GM12878 (cell line): ENCODE measurements at regions not wholly inside any gene's neighbourhood (a gene's known extent, or its start where the extent isn't known, plus 50 kb on each side); places are given as distances from the start of the nearest gene placed in this dataset.

ENCODE experiments used
- ATAC-seq: fragments of 200-7000 bp; cut with Tn5 transposase; 3 replicates; pipeline ENCODE4 v1.9.1; 2020; ENCODE audit warnings: mild to moderate bottlenecking, moderate library complexity
- BruUV-seq: library from RNA; stranded (reverse); fragments of 400-500 nt; replicated peaks from 2 replicates; lab custom pipeline; 2021; lab: Mats Ljungman, UMichigan
- CTCF ChIA-PET: fragments of 300-600 bp; sonication (Branson Sonifier 250); formaldehyde crosslinking; extraction: SDS; loops from one replicate; lab custom pipeline; 2021; ENCODE audit warnings: inconsistent platforms; lab: Yijun Ruan, JAX
- POLR2A ChIA-PET: fragments of 350-600 bp; formaldehyde crosslinking; extraction: SDS; loops from one replicate; lab custom pipeline; 2021; ENCODE audit warnings: inconsistent platforms; lab: Charles Lee
- RAD21 ChIA-PET: fragments of 300-600 bp; sonication (Branson Sonifier 250); formaldehyde crosslinking; loops from one replicate; lab custom pipeline; 2023; ENCODE audit warnings: antibody characterized with exemption; ENCODE audit not compliant: unreplicated experiment; lab: Charles Lee
- SMC1A ChIA-PET: fragments of 300-600 bp; sonication (Branson Sonifier 250); formaldehyde crosslinking; loops from one replicate; lab custom pipeline; 2023; ENCODE audit not compliant: unreplicated experiment, uncharacterized antibody; lab: Charles Lee
- DNase-seq: peaks from one replicate; pipeline ENCODE4 v3.0.0-alpha.2; 2011; ENCODE audit warnings: low read depth, low spot score
- FAIRE-seq: peaks from 3 replicates; lab custom pipeline; 2011; peaks lifted over from hg19 to GRCh38; lab: Jason Lieb, UNC
- H2AFZ ChIP-seq: 2 replicates; pipeline ENCODE4 v1.6.0; 2011; ENCODE audit warnings: low read depth, low read length, control low read depth; ENCODE audit not compliant: control insufficient read depth
- H3K27ac ChIP-seq: 2 replicates; pipeline ENCODE4 v1.5.1; 2011; ENCODE audit warnings: control low read depth; ENCODE audit not compliant: control insufficient read depth, insufficient read depth
- H3K27me3 ChIP-seq, 2 experiments: replicated peaks in 1 of 2; 2 replicates each; pipeline versions ENCODE4 v1.6.0 to v1.6.1; 2011; ENCODE audit warnings: low read length in 1 of 2; ENCODE audit not compliant: control insufficient read depth in 2 of 2, insufficient read depth in 2 of 2
- H3K36me3 ChIP-seq, 2 experiments: 2 replicates each; pipeline ENCODE4 v1.5.1; 2011; ENCODE audit warnings: low read length in 1 of 2; ENCODE audit not compliant: control insufficient read depth in 2 of 2, insufficient read depth in 2 of 2
- H3K4me1 ChIP-seq: 2 replicates; pipeline ENCODE4 v1.6.1; 2011; ENCODE audit warnings: mild to moderate bottlenecking, low read length, moderate library complexity, mixed read lengths; ENCODE audit not compliant: control insufficient read depth, insufficient read depth
- H3K4me2 ChIP-seq: 2 replicates; pipeline ENCODE4 v1.6.0; 2011; ENCODE audit warnings: control low read depth; ENCODE audit not compliant: control insufficient read depth, insufficient read depth
- H3K4me3 ChIP-seq: fragments of 200-600 bp; sonication (generic); 2 replicates; pipeline ENCODE4 v1.5.1; 2016
- H3K79me2 ChIP-seq: 2 replicates; pipeline ENCODE4 v1.6.0; 2011; ENCODE audit warnings: low read length; ENCODE audit not compliant: control insufficient read depth, insufficient read depth
- H3K9ac ChIP-seq: 2 replicates; pipeline ENCODE4 v1.8.0; 2011; ENCODE audit warnings: low read length, control low read depth, mixed read lengths; ENCODE audit not compliant: control insufficient read depth, insufficient read depth
- H3K9me3 ChIP-seq: replicated peaks from 3 replicates; pipeline ENCODE4 v1.5.1; 2011; ENCODE audit warnings: mild to moderate bottlenecking, low read length; ENCODE audit not compliant: control insufficient read depth, insufficient read depth
- H4K20me1 ChIP-seq: 2 replicates; pipeline ENCODE4 v1.6.0; 2011; ENCODE audit not compliant: control insufficient read depth, insufficient read depth
- CBFB ChIP-seq: IDR thresholded peaks from 2 replicates; pipeline ENCODE4 v1.6.1; 2016; ENCODE audit warnings: antibody characterized with exemption, low read depth
- EED ChIP-seq: sonication (generic); IDR thresholded peaks from 2 replicates; pipeline ENCODE4 v1.6.1; 2016; ENCODE audit warnings: antibody characterized with exemption, low read depth
- ETV6 ChIP-seq, 2 experiments: fragments of 450-650 bp in 1 of 2; IDR thresholded peaks in 1 of 2; conservative IDR thresholded peaks in 1 of 2; 2 replicates each; pipeline ENCODE4 v1.6.1; 2014; ENCODE audit warnings: antibody characterized with exemption in 1 of 2, borderline replicate concordance in 1 of 2, low read depth in 1 of 2, mild to moderate bottlenecking in 1 of 2, moderate library complexity in 1 of 2
- FOXM1 ChIP-seq: IDR thresholded peaks from 2 replicates; pipeline ENCODE4 v1.6.1; 2012; ENCODE audit warnings: low read depth, mild to moderate bottlenecking, inconsistent platforms, low read length, moderate library complexity
- HCFC1 ChIP-seq: fragments of 150-350 bp; IDR thresholded peaks from 2 replicates; pipeline ENCODE4 v1.6.1; 2014; ENCODE audit warnings: low read length
- HDAC2 ChIP-seq: fragments of 200-600 bp; sonication (generic); IDR thresholded peaks from 2 replicates; pipeline ENCODE4 v1.6.1; 2017
- JUNB ChIP-seq: IDR thresholded peaks from 2 replicates; pipeline ENCODE4 v1.6.1; 2016; ENCODE audit warnings: antibody characterized with exemption, mild to moderate bottlenecking
- KLF5 ChIP-seq: fragments of 450-650 bp; IDR thresholded peaks from 2 replicates; pipeline ENCODE4 v1.6.1; 2014; ENCODE audit warnings: mild to moderate bottlenecking; ENCODE audit not compliant: partially characterized antibody
- MEF2B ChIP-seq: fragments of 450-650 bp; IDR thresholded peaks from 2 replicates; pipeline ENCODE4 v1.6.1; 2018; ENCODE audit warnings: mild to moderate bottlenecking, moderate library complexity; ENCODE audit not compliant: partially characterized antibody, poor library complexity, severe bottlenecking
- PAX5 ChIP-seq: IDR thresholded peaks from 2 replicates; pipeline ENCODE4 v1.6.1; 2011; ENCODE audit warnings: low read depth, low read length, borderline replicate concordance
- POLR2AphosphoS2 ChIP-seq: IDR thresholded peaks from 2 replicates; pipeline ENCODE4 v1.6.1; 2011; ENCODE audit warnings: low read depth, mild to moderate bottlenecking, low read length, improper control_type of control experiment, moderate library complexity
- RFX5 ChIP-seq: IDR thresholded peaks from 2 replicates; pipeline ENCODE4 v1.6.1; 2011; ENCODE audit warnings: low read depth, low read length, improper control_type of control experiment
- SPI1 ChIP-seq: IDR thresholded peaks from 2 replicates; pipeline ENCODE4 v1.6.1; 2011; ENCODE audit warnings: low read depth, mild to moderate bottlenecking, low read length, moderate library complexity, borderline replicate concordance; ENCODE audit not compliant: insufficient read depth
- ZSCAN29 ChIP-seq: fragments of 450-650 bp; IDR thresholded peaks from 2 replicates; pipeline ENCODE4 v1.6.1; 2017; ENCODE audit warnings: mild to moderate bottlenecking, moderate library complexity
- WGBS: methylation state at CpG from one replicate; pipeline ENCODE4 v1.1.6; 2016; ENCODE audit warnings: low lambda C conversion rate; ENCODE audit not compliant: insufficient replicate concordance, insufficient coverage; ENCODE audit errors: missing lambda C conversion rate; 5-methylcytosine and 5-hydroxymethylcytosine counted together
- in situ Hi-C: fragments of 300-500 bp; cut with MboI; formaldehyde crosslinking; loops from 9 replicates; pipeline ENCODE4 v1.14.3; 2018; ENCODE audit warnings: mixed read lengths
- intact Hi-C: fragments of 100-400 bp; cut with micrococcal nuclease; formaldehyde crosslinking; loops from one replicate; pipeline ENCODE4 v1.14.2; 2022; ENCODE audit not compliant: unreplicated experiment
- TF ChIP-seq, protein P1 (sequence below): fragments of 450-650 bp; IDR thresholded peaks from 2 replicates; pipeline ENCODE4 v1.6.1; 2017; ENCODE audit warnings: low read depth, mild to moderate bottlenecking, moderate library complexity
- TF ChIP-seq, protein P2 (sequence below): IDR thresholded peaks from 2 replicates; pipeline ENCODE4 v1.6.1; 2011; ENCODE audit warnings: borderline replicate concordance, low read depth, mild to moderate bottlenecking, moderate library complexity, low read length; ENCODE audit not compliant: insufficient read depth, poor library complexity, severe bottlenecking

DNA sequence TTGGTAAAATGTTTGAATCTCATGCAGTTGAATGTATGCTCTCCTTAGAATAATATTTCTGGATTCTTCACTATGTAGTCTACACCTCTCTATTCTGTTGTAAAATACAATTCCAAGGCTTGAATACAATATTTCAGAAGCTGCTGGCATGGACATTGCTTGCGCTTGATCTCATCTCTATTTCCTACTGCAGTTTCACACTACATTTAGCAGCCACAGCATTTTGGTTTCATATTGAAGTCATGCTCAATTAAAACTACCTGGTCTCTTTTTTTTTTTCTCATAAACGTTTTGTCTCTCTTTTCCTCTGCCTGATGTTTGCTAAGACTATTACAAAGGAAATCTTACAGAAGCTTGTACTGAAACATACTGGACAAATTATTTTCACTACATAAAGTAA lies 631.0 kb upstream of the TMPRSS15 start:
- FAIRE-seq (no peak), ATAC-seq (no peak), DNase-seq (no peak)
- ChIA-PET POLR2A (no interaction called here), CTCF (no interaction called here), SMC1A (interaction anchor here (0.7 kb wide), 1 partner anchor 35 kb away, joined by 3 read pairs; no protein-coding TSS in a partner anchor), RAD21 (interaction anchor here (0.6 kb wide), 1 partner anchor 15 kb away, joined by 3 read pairs; no protein-coding TSS in a partner anchor)
- intact Hi-C loops = no loop called here
- Histone ChIP-seq H3K36me3 (no peaks in the 10 kb centered on the region), H3K4me2 (no peak overlapping the region), H3K4me1 (no peaks in the 10 kb centered on the region), H3K4me3 (no peak overlapping the region), H3K27me3 (no peaks in the 10 kb centered on the region), H3K79me2 (no peaks in the 10 kb centered on the region), H3K27ac (no peak overlapping the region), H2AFZ (no peak overlapping the region), H3K9me3 (no peaks in the 10 kb centered on the region), H4K20me1 (no peaks in the 10 kb centered on the region), H3K9ac (no peak overlapping the region)
- WGBS = 0% methylated on average over 2 of the region's 2 CpGs
- in situ Hi-C loops = no loop called here
- TF ChIP-seq POLR2AphosphoS2 (no peak), ZSCAN29 (no peak), SPI1 (no peak), HDAC2 (no peak), HCFC1 (no peak), JUNB (no peak), EED (no peak)
- BruUV-seq = no TSS peak

DNA sequence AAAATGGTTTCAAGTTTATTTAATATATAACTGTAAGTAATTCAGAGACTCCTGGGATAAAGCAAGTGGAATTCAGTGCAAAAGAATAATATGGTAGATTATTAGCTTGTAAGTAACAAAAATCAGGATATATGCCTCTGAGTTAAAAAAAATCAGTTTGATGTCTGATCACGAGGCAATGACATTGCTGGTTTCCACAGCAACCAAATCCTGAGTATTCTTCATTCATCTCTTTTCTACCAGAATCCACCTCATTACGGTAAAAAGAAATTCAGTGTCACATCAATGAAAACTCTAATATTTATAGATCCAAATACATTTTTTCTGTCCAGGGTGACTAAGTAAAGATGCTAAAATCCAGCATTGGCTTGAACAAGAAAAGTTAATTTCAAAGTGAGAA lies 642.3 kb upstream of the TMPRSS15 start:
- no peak overlapping the region for H3K9ac ChIP-seq
- H3K79me2 ChIP-seq = no peaks in the 10 kb centered on the region
- no peak overlapping the region for H3K27ac ChIP-seq
- no TSS peak for BruUV-seq
- ChIA-PET POLR2A (no interaction called here), CTCF (no interaction called here), RAD21 (no interaction called here), SMC1A (no interaction called here)
- in situ Hi-C loops = no loop called here
- no peaks in the 10 kb centered on the region for H3K4me1 ChIP-seq
- 0% methylated on average over 2 of the region's 2 CpGs for WGBS
- FAIRE-seq (no peak), ATAC-seq (no peak), DNase-seq (no peak)
- no peaks in the 10 kb centered on the region for H3K9me3 ChIP-seq
- H3K4me3 ChIP-seq = no peak overlapping the region
- H2AFZ ChIP-seq = no peak overlapping the region
- H4K20me1 ChIP-seq = no peaks in the 10 kb centered on the region
- H3K36me3 ChIP-seq = no peaks in the 10 kb centered on the region
- intact Hi-C loops = no loop called here
- H3K27me3 ChIP-seq = no peaks in the 10 kb centered on the region
- H3K4me2 ChIP-seq = no peak overlapping the region
- TF ChIP-seq SPI1 (no peak), CBFB (no peak), RFX5 (no peak), KLF5 (no peak), FOXM1 (no peak), ETV6 (conservative IDR thresholded peaks at IDR 0.05 in 1 of 2, IDR thresholded peaks at IDR 0.05 in 1 of 2; ENCODE audit: borderline replicate concordance in 1 of 2, low read depth in 1 of 2) (no peak), PAX5 (no peak), HCFC1 (no peak), MEF2B (no peak)
- TF ChIP-seq, protein P1, sequence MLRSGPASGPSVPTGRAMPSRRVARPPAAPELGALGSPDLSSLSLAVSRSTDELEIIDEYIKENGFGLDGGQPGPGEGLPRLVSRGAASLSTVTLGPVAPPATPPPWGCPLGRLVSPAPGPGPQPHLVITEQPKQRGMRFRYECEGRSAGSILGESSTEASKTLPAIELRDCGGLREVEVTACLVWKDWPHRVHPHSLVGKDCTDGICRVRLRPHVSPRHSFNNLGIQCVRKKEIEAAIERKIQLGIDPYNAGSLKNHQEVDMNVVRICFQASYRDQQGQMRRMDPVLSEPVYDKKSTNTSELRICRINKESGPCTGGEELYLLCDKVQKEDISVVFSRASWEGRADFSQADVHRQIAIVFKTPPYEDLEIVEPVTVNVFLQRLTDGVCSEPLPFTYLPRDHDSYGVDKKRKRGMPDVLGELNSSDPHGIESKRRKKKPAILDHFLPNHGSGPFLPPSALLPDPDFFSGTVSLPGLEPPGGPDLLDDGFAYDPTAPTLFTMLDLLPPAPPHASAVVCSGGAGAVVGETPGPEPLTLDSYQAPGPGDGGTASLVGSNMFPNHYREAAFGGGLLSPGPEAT = no peak
- TF ChIP-seq, protein P2, sequence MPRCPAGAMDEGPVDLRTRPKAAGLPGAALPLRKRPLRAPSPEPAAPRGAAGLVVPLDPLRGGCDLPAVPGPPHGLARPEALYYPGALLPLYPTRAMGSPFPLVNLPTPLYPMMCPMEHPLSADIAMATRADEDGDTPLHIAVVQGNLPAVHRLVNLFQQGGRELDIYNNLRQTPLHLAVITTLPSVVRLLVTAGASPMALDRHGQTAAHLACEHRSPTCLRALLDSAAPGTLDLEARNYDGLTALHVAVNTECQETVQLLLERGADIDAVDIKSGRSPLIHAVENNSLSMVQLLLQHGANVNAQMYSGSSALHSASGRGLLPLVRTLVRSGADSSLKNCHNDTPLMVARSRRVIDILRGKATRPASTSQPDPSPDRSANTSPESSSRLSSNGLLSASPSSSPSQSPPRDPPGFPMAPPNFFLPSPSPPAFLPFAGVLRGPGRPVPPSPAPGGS = no peak
